NT2/D1 (cell line): ENCODE measurements at regions not wholly inside any gene's neighbourhood (a gene's known extent, or its start where the extent isn't known, plus 50 kb on each side); places are given as distances from the start of the nearest gene placed in this dataset.

ENCODE experiments used
- SUZ12 ChIP-seq: IDR thresholded peaks from 2 replicates; pipeline ENCODE4 v1.6.1; 2011; ENCODE audit not compliant: insufficient read length, insufficient read depth; ENCODE audit errors: extremely low read depth
- YY1 ChIP-seq: IDR thresholded peaks from 2 replicates; pipeline ENCODE4 v1.6.1; 2011; ENCODE audit not compliant: insufficient read length, insufficient read depth

DNA sequence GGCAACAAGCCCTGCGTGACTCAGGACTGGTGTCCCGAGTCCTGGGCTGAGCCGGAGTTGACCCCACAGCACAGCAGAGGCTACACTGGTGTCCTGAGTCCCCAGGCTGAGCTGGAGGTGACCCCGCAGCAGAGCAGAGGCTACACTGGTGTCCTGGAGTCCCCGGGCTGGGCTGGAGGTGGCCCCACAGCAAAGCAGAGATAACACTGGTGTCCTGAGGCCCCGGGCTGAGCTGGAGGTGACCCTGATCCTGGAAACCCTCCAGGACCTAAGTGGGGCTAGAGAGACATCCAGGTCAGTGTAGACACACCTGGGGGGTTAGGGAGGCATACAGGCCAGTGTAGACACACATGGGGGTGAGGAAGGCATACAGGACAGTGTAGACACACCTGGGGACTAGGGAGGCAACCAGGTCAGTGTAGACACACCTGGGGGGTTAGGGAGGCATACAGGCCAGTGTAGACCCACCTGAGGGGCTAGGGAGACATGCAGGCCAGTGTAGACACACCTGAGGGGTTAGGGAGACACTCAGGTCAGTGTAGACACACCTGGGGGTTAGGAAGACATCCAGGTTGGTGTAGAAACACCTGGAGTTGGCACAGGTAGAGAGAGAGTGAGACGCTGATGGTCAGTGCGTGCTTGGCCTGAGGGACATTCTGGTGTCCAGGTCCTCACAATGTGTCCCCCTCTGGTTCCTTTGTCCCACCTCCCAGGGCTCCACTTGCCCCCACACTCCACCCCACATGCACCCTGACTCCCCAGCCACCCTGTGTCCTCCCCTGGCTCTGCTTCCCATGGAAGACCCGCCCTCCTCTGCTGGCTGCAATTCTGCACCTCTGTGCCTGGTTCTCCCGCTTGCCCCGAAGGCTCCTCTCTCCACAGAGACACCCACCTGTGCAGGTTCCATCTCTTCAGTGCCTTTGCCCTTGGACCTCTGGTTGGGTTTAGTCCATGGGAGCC lies 321.6 kb upstream of the SFSWAP start:
- TF ChIP-seq YY1: no peak
- TF ChIP-seq SUZ12: no peak
